IMR-90 (cell line): ENCODE measurements at regions not wholly inside any gene's neighbourhood (a gene's known extent, or its start where the extent isn't known, plus 50 kb on each side); places are given as distances from the start of the nearest gene placed in this dataset.

Experiments
- ATAC-seq: fragments of 200-7000 bp; cut with Tn5 transposase; 2 replicates; pipeline ENCODE4 v1.9.1; 2020; ENCODE audit warnings: low read depth, mild to moderate bottlenecking, moderate library complexity
- BruUV-seq: library from RNA; stranded (reverse); fragments of 400-500 nt; replicated peaks from 2 replicates; lab custom pipeline; 2021; lab: Mats Ljungman, UMichigan
- CTCF ChIA-PET: fragments of 300-600 bp; formaldehyde crosslinking; extraction: SDS; loops from one replicate; lab custom pipeline; 2021; ENCODE audit warnings: antibody characterized with exemption; lab: Yijun Ruan, JAX
- POLR2A ChIA-PET: fragments of 300-600 bp; sonication (Branson Sonifier 250); formaldehyde crosslinking; loops from one replicate; lab custom pipeline; 2022; ENCODE audit warnings: antibody characterized with exemption; ENCODE audit not compliant: unreplicated experiment; lab: Charles Lee
- DNase-seq: peaks from one replicate; pipeline ENCODE4 v3.0.0; 2013
- H2AFZ ChIP-seq: replicated peaks from 2 replicates; pipeline ENCODE3; 2013; ENCODE audit warnings: low read length, mild to moderate bottlenecking; ENCODE audit not compliant: poor library complexity
- H2AK5ac ChIP-seq: 2 replicates; pipeline ENCODE4 v1.6.1; 2013; ENCODE audit warnings: low read depth, low read length, inconsistent platforms
- H2AK9ac ChIP-seq: replicated peaks from 2 replicates; pipeline ENCODE3; 2013; ENCODE audit warnings: mild to moderate bottlenecking, low read depth, low read length, moderate library complexity; ENCODE audit not compliant: poor library complexity
- H2BK120ac ChIP-seq: 2 replicates; pipeline ENCODE4 v1.6.1; 2013; ENCODE audit warnings: low read depth, low read length, inconsistent platforms
- H2BK15ac ChIP-seq: 3 replicates; pipeline ENCODE4 v1.6.1; 2013; ENCODE audit warnings: low read depth, low read length, inconsistent platforms
- H2BK20ac ChIP-seq: 2 replicates; pipeline ENCODE4 v1.6.1; 2013; ENCODE audit warnings: low read depth, mild to moderate bottlenecking, inconsistent platforms, low read length, moderate library complexity
- H2BK5ac ChIP-seq: 2 replicates; pipeline ENCODE4 v1.6.1; 2013; ENCODE audit warnings: mild to moderate bottlenecking, low read depth, low read length, inconsistent platforms; ENCODE audit not compliant: poor library complexity, severe bottlenecking
- H3K14ac ChIP-seq: replicated peaks from 2 replicates; pipeline ENCODE4 v1.6.1; 2013; ENCODE audit warnings: low read depth, low read length, inconsistent platforms
- H3K18ac ChIP-seq: 2 replicates; pipeline ENCODE4 v1.6.1; 2013; ENCODE audit warnings: low read depth, low read length, control low read depth
- H3K23ac ChIP-seq: 2 replicates; pipeline ENCODE4 v1.6.1; 2013; ENCODE audit warnings: low read depth, low read length, inconsistent platforms
- H3K27ac ChIP-seq: 2 replicates; pipeline ENCODE4 v1.5.1; 2013; ENCODE audit warnings: mild to moderate bottlenecking, control low read depth, low read length; ENCODE audit not compliant: insufficient read depth
- H3K27me3 ChIP-seq: 2 replicates; pipeline ENCODE4 v1.6.1; 2013; ENCODE audit warnings: low read length; ENCODE audit not compliant: control insufficient read depth, insufficient read depth
- H3K36me3 ChIP-seq: 2 replicates; pipeline ENCODE4 v1.6.1; 2013; ENCODE audit warnings: low read length, mixed read lengths; ENCODE audit not compliant: control insufficient read depth, insufficient read depth
- H3K4ac ChIP-seq: 2 replicates; pipeline ENCODE4 v1.6.1; 2013; ENCODE audit warnings: low read depth, low read length, inconsistent platforms
- H3K4me1 ChIP-seq: 2 replicates; pipeline ENCODE4 v1.6.1; 2013; ENCODE audit warnings: low read length, mixed read lengths; ENCODE audit not compliant: control insufficient read depth, insufficient read depth
- H3K4me2 ChIP-seq: 2 replicates; pipeline ENCODE4 v1.6.1; 2013; ENCODE audit warnings: low read depth, mild to moderate bottlenecking, control low read depth, low read length, moderate library complexity
- H3K4me3 ChIP-seq: 2 replicates; pipeline ENCODE4 v1.5.1; 2013; ENCODE audit warnings: low read depth, mild to moderate bottlenecking, control low read depth, low read length, moderate library complexity; ENCODE audit not compliant: insufficient read depth
- H3K56ac ChIP-seq: 2 replicates; pipeline ENCODE4 v1.6.1; 2013; ENCODE audit warnings: low read length, inconsistent platforms; ENCODE audit not compliant: insufficient read depth; ENCODE audit errors: extremely low read depth
- H3K79me1 ChIP-seq, 2 experiments: 2 replicates each; pipeline ENCODE4 v1.6.1; 2013; ENCODE audit warnings: low read length in 2 of 2, inconsistent platforms in 1 of 2, low read depth in 1 of 2
- H3K9ac ChIP-seq: 2 replicates; pipeline ENCODE4 v1.6.1; 2013; ENCODE audit warnings: low read depth, low read length, control low read depth
- H3K9me1 ChIP-seq: 2 replicates; pipeline ENCODE4 v1.6.1; 2013; ENCODE audit warnings: low read length, inconsistent platforms; ENCODE audit not compliant: insufficient read depth
- H3K9me3 ChIP-seq: 2 replicates; pipeline ENCODE4 v1.6.1; 2013; ENCODE audit warnings: low read length; ENCODE audit not compliant: control insufficient read depth, insufficient read depth
- H4K20me1 ChIP-seq: 2 replicates; pipeline ENCODE4 v1.6.1; 2013; ENCODE audit warnings: low read length, inconsistent platforms; ENCODE audit not compliant: insufficient read depth
- H4K5ac ChIP-seq: 2 replicates; pipeline ENCODE4 v1.6.1; 2013; ENCODE audit warnings: mild to moderate bottlenecking, low read depth, low read length, control low read depth
- H4K8ac ChIP-seq, 2 experiments: 2 replicates each; pipeline ENCODE4 v1.6.1; 2013; ENCODE audit warnings: low read depth in 2 of 2, low read length in 2 of 2, control low read depth in 1 of 2, inconsistent platforms in 1 of 2
- H4K91ac ChIP-seq: 2 replicates; pipeline ENCODE4 v1.6.1; 2013; ENCODE audit warnings: low read depth, low read length, inconsistent platforms; ENCODE audit not compliant: insufficient read depth
- BHLHE40 ChIP-seq: fragments of 150-350 bp; IDR thresholded peaks from 2 replicates; pipeline ENCODE4 v1.6.1; 2016; ENCODE audit warnings: mild to moderate bottlenecking, low read depth, low read length
- CEBPB ChIP-seq: IDR thresholded peaks from 2 replicates; pipeline ENCODE4 v1.6.1; 2012; ENCODE audit warnings: low read depth, low read length, improper control_type of control experiment
- CHD1 ChIP-seq: IDR thresholded peaks from 2 replicates; pipeline ENCODE4 v1.6.1; 2012; ENCODE audit warnings: low read depth, low read length, improper control_type of control experiment
- CTCF ChIP-seq: conservative IDR thresholded peaks from 2 replicates; pipeline ENCODE4 v1.5.1; 2012; ENCODE audit warnings: mild to moderate bottlenecking, low read depth, low read length, improper control_type of control experiment
- FOS ChIP-seq: fragments of 150-350 bp; IDR thresholded peaks from 2 replicates; pipeline ENCODE4 v1.6.1; 2016; ENCODE audit warnings: low read depth, low read length
- MAFK ChIP-seq: IDR thresholded peaks from 2 replicates; pipeline ENCODE4 v1.6.1; 2012; ENCODE audit warnings: low read depth, low read length, improper control_type of control experiment
- MAZ ChIP-seq: IDR thresholded peaks from 2 replicates; pipeline ENCODE4 v1.6.1; 2012; ENCODE audit warnings: low read depth, mild to moderate bottlenecking, low read length, improper control_type of control experiment, moderate library complexity, borderline replicate concordance
- POLR2A ChIP-seq: IDR thresholded peaks from 2 replicates; pipeline ENCODE4 v1.6.1; 2012; ENCODE audit warnings: mild to moderate bottlenecking, low read depth, low read length
- RCOR1 ChIP-seq: IDR thresholded peaks from 2 replicates; pipeline ENCODE4 v1.6.1; 2012; ENCODE audit warnings: mild to moderate bottlenecking, low read length, improper control_type of control experiment; ENCODE audit not compliant: insufficient replicate concordance
- RFX5 ChIP-seq: IDR thresholded peaks from 2 replicates; pipeline ENCODE4 v1.8.0; 2012; ENCODE audit warnings: low read depth, mild to moderate bottlenecking, low read length, moderate library complexity
- SMC3 ChIP-seq: fragments of 150-350 bp; IDR thresholded peaks from 2 replicates; pipeline ENCODE4 v1.6.1; 2016; ENCODE audit warnings: low read depth, mild to moderate bottlenecking, antibody characterized with exemption, low read length, moderate library complexity
- dilution Hi-C: fragments of 300-500 bp; cut with HindIII; formaldehyde crosslinking; loops from one replicate; pipeline ENCODE4 v1.14.3; 2018; ENCODE audit warnings: low sequenced_read_pairs; ENCODE audit not compliant: unreplicated experiment
- in situ Hi-C: fragments of 300-500 bp; cut with MboI; formaldehyde crosslinking; loops from 3 replicates; pipeline ENCODE4 v1.14.3; 2019; ENCODE audit warnings: low sequenced_read_pairs, inconsistent platforms, mixed read lengths
- intact Hi-C: fragments of 100-400 bp; cut with micrococcal nuclease; formaldehyde crosslinking; loops from 2 replicates; pipeline ENCODE4 v1.10.0; 2022
- TF ChIP-seq, protein P1 (sequence below): fragments of 150-350 bp; IDR thresholded peaks from 2 replicates; pipeline ENCODE4 v1.6.1; 2017; ENCODE audit warnings: mild to moderate bottlenecking, antibody characterized with exemption, low read length, low read depth
- TF ChIP-seq, protein P2 (sequence below): fragments of 150-350 bp; IDR thresholded peaks from 2 replicates; pipeline ENCODE4 v1.6.1; 2016; ENCODE audit warnings: low read depth, mild to moderate bottlenecking, low read length, moderate library complexity, borderline replicate concordance

DNA sequence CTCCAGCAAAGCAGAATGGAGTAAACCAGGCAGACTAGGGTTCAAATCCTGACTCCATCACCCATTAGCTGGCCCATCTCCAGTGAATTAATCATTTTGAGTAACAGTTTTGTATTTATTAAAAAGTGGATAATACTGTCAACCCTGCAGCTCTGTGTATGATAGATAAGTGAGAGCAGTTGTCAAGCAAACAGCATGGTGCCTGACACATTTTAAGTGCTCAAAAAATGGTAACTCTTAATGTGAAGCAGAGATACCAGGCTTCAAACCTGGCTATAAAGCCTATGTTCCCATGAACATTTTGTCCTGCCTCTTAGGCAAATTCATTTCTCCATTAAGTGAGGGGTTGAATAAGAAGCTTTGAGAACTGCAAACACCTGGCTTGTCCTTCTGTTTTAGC lies 409.6 kb downstream of the TBC1D4 start:
- Histone ChIP-seq H3K36me3 (no peaks in the 10 kb centered on the region), H3K56ac (no peak overlapping the region), H3K9me1 (no peaks in the 10 kb centered on the region), H2BK15ac (no peak overlapping the region), H3K9ac (no peak overlapping the region), H4K5ac (no peak overlapping the region), H3K4me1 (no peaks in the 10 kb centered on the region), H3K14ac (no peak overlapping the region), H3K9me3 (no peaks in the 10 kb centered on the region), H3K4me2 (no peak overlapping the region), H3K27ac (no peak overlapping the region), H2AFZ (no peak overlapping the region), H3K23ac (no peak overlapping the region), H2BK5ac (no peak overlapping the region), H4K20me1 (no peaks in the 10 kb centered on the region), H2AK9ac (no peak overlapping the region), H2BK120ac (no peak overlapping the region), H3K79me1 (no peaks in the 10 kb centered on the region), H3K18ac (no peak overlapping the region), H4K8ac (no peak overlapping the region), H4K91ac (no peak overlapping the region), H3K27me3 (no peaks in the 10 kb centered on the region), H2BK20ac (no peak overlapping the region), H3K4me3 (no peak overlapping the region), H2AK5ac (no peak overlapping the region), H3K4ac (no peak overlapping the region)
- no TSS peak for BruUV-seq
- in situ Hi-C loops (no loop called here), intact Hi-C loops (no loop called here), dilution Hi-C loops (no loop called here)
- ATAC-seq (no peak), DNase-seq (no peak)
- POLR2A ChIA-PET = no interaction called here
- TF ChIP-seq RCOR1 (no peak), CTCF (no peak), CEBPB (no peak), SMC3 (no peak), MAZ (no peak), FOS (no peak), MAFK (no peak), RFX5 (no peak), CHD1 (no peak), POLR2A (no peak), BHLHE40 (no peak)
- TF ChIP-seq, protein P1, sequence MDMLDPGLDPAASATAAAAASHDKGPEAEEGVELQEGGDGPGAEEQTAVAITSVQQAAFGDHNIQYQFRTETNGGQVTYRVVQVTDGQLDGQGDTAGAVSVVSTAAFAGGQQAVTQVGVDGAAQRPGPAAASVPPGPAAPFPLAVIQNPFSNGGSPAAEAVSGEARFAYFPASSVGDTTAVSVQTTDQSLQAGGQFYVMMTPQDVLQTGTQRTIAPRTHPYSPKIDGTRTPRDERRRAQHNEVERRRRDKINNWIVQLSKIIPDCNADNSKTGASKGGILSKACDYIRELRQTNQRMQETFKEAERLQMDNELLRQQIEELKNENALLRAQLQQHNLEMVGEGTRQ = no peak
- TF ChIP-seq, protein P2, sequence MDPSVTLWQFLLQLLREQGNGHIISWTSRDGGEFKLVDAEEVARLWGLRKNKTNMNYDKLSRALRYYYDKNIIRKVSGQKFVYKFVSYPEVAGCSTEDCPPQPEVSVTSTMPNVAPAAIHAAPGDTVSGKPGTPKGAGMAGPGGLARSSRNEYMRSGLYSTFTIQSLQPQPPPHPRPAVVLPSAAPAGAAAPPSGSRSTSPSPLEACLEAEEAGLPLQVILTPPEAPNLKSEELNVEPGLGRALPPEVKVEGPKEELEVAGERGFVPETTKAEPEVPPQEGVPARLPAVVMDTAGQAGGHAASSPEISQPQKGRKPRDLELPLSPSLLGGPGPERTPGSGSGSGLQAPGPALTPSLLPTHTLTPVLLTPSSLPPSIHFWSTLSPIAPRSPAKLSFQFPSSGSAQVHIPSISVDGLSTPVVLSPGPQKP = no peak
- CTCF ChIA-PET = no interaction called here
